ENCODE measurements at regions not wholly inside any gene's neighbourhood (a gene's known extent, or its start where the extent isn't known, plus 50 kb on each side); places are given as distances from the start of the nearest gene placed in this dataset.
"Not testable (repeated sequence)": the region's sequence is repeated elsewhere in the genome, so short reads cannot be mapped to it uniquely, and the experiment has no call there.

DNA sequence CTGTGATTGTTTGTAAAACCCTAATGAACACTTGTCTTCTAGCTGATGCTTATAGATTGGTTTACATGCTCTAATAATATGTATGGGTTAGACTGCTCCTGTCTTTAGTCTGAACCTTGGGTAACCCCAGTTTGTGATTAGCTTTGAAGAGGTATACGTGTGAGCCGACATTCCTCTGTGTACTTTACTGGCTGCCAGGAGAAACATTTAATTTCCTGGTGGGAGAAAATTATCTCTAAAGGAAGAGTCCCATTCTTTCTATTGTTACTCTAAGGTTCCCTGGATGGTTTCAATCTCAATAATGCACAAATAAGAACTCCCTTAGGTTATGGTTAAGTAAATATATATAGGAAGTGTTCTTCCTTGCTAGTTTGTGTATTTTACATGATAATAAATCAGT, 143.6 kb upstream of the ZSWIM2 start:
- DNase-seq (ENCODE audit: low read depth): no peak

DNA sequence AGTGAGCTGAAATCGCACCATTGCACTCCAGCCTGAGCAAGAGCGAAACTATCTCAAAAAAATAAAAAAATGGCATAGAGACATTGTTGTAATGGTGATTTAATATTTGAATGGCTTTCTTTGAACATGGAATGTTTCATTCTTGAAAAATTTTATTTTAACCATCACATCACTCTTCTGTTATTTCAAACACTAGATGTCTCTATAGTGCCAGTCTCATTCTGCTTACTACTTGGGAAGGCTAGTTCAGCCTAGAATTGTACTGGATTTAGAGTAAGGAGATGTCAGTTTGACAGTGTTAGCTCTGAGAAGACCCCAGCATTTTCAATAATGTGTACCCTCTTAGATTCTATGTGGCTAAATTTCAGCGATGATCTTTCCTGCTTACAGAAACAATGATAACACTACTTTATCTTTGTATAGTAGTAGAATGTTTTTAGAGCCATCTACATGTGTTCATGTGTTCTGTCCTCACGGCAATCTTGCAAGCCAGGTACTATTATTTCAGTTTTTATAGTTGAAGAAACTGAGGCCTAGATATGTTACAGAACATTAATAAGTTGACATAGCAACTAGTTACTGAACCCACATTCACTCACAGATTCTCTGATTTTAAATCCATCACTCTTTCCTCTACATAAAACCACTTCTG, 142.9 kb upstream of the ZSWIM2 start:
- DNase-seq (ENCODE audit: low read depth): no peak

DNA sequence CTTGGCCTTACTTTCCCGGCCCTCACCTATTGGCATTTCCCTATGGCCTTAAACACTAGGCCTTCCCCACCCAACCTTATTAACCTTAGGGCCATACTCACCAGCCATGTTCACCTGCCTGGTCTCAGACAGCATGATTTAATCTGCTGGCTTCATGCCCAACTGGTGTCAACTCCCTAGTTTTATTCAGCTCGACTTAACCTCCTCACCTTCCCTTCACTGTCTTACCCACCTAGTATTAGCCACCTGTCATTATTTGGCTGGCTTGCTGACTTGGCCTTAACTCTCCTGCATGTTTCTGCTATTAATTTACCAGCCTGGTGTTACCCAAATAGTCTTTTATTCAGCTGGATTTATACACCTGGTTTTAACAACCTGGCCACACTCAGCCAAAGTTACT, 136.0 kb upstream of the ZSWIM2 start:
- DNase-seq (ENCODE audit: low read depth): no peak

DNA sequence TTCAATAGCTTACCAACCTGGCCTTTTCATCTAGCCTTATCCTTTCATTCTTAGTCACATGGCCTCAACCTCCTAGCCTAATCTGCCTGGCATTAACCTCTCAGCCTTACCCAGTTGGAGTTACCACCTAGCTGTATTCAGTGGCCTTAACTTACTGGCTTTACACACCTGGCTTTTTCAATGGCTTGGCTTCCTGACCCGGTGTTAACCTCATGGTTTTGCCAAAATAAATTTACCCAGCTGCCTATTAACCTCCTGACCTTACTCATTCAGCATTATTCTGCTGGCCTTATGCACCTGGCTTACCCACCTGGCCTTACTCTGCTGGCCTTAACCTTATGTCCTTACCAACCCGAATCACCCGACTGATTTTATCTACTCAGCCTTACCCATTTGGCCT, 135.5 kb upstream of the ZSWIM2 start:
- no peak for DNase-seq (ENCODE audit: low read depth)

DNA sequence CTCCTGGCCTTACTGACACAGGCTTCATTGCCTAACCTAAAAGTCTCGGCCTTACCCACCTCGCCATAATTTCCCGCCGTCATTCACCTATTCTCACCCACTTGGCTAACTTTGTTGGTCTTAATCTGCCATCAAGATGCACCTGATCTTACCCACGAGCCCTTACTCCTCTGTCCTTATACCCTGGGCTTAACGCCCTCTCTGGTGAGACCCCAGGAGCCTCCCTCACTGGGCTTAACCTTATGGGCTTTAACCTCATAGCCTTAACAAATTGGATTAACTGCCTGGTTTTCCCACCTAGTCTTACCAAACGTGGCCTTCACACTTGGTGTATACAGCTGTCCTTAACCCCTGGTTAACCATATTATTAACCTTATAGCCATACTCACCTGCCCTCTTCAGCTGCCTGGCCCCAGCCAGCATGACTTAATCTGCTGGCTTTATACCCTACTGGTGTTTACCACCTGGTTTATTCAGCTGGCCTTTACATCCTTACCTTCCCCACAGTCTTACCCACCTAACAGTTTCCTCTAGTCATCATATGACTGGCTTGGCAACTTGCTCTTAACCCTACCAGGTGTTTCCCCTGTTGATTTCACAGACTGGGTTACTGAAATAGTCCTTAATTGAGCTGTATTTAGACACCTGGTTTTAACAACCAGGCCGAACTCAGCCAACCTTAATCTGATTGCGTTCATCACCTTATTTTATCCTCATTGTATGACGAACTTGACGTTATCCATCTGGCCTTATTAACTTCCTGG, 132.0 kb upstream of the ZSWIM2 start:
- DNase-seq (ENCODE audit: low read depth): no peak

DNA sequence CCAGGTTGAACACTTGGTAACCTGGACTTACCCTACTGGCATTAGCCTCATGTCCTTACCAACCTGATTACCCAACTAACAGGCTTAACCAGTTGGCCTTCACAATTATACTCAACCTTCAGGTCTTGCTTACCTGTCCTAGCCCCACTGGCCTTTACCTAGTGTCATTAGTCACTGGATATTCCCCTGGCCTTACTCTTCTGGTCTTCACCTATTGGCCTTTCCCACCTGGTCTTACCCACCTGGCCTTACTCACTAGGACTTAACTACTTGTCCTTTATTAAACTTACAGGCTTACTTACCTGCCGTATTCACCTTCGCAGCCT, 131.1 kb upstream of the ZSWIM2 start:
- DNase-seq (ENCODE audit: low read depth): no peak

DNA sequence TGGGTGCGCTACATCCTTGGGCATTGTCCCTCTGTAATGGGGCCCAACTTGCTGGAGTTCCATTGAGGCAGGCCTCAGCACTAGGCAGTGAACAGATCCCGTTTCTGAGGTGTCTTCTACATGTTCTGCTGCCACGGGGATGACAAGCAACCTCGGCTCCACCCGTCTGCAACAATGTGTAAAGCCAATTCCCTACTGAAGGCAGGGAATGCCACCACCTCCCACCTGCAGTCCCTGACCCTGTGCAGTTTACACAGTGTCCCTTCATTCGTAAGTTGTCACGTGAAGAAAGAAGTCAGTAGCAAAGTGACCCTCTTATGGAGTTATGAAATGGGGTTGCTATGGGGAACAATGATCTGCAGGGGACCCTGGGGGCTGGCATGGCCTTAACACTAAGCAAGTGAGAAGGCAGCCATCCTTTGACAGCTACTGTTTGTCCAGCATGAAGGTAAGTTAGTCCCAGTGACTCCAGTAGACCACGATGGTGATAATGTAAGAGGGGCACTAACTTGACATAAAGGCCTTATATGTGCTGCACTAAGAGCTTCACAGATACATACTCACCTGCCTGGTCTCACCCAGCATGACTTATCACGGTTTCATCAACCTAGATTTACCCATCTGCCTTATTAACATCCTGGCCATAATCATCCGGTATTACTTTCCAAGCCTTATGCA, 130.6 kb upstream of the ZSWIM2 start:
- DNase-seq (ENCODE audit: low read depth): no peak

DNA sequence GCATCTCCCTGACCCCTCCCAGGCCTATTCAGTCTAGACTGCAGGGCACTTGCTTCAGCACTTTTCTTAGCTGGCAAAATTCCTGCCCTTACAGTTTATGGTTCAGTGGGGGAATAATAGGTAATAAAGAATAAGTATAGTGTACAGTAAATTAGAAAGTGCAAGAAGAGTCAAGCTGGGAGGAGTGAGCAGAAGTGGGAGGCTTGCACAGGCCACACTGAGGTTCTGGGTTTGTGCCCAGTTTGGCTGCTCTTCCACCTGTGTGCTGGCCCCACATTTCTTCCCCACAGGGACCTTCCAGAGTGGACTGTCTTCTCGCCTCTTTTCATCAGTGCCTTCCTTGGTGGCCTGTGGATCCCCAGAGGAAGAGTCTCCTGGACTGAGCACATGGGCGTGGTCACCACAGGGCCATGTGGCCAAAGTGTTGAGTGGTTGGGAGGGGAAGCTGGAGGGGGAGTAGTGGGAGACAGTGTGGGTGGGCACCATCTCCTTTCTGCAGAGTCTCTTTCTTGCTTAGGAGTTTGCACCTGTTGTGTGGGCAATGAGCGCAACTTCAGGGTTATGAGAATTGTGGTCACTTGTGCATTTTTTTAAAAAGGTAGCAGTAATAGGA, 128.6 kb upstream of the ZSWIM2 start:
- no peak for DNase-seq (ENCODE audit: low read depth)

DNA sequence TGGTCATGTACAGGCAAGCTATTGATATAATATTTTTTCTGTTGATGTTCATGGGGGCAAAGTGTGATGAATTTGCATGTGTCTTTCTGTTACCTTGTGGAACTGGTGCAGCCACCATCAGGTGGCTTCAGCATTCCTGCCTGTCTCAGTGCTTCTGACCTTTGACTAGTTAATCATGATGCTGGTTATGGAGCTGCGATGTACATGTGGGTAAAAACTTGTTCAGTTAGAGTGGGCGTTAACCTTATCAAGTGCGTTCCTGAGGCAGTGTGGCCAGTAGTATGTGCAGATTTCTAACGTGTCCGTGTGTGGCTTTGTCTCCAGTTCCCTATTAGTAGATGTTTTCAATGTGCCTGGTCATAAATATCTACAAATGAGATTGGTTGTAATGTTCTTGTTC, 127.4 kb upstream of the ZSWIM2 start:
- DNase-seq (ENCODE audit: low read depth): no peak

DNA sequence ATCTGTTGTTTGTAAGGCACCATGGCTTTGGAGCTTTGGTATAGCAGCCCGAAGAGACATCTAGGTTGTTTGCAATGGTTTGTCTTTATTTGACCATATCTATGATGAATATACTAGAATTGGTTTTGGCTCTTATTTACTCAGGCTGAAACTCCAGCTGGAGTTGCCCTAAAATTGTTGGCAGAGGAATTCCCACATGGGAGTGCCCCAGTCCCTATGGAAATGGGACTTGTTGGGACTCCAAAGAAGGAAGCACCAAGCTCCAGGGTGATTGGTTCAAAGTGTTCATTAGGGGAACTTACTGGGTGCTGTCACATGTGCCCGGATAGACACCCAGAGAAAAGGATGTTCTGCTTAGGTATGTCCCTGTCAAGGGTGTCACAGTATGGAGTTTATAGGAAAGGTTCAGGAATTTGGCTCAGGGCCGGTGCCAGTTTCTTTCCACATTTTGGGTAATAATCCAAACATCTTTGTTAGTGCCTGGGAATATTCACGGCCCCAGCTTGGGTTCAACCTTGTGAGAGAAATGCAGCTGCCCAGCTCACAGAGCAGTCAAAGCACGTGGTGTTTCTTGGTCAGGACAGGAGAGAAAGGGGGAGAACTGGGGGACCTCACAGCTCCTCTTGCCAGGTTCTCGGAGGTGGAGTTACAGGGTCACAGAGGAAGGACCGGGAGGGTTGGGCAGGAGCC, 123.5 kb upstream of the ZSWIM2 start:
- no peak for DNase-seq (ENCODE audit: low read depth)

DNA sequence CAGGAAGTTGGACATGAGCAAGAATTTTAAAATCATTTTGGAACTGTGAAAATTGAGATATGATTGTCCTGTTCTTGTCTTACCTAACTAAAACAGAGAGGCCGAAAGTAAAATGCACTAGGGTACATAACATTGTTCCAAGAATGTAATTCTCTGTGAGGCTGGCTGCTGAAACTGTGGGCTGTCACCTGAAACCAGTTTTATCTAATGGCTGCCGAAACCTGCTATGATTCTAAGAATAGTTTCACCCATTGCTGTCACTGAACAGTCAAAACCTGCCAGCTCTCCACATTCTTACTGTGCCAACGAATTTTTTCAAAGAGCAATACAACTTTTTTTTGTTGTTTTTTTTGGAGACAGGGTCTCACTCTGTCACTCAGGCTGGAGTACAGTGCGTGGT, 119.3 kb upstream of the ZSWIM2 start:
- DNase-seq (ENCODE audit: low read depth): no peak

DNA sequence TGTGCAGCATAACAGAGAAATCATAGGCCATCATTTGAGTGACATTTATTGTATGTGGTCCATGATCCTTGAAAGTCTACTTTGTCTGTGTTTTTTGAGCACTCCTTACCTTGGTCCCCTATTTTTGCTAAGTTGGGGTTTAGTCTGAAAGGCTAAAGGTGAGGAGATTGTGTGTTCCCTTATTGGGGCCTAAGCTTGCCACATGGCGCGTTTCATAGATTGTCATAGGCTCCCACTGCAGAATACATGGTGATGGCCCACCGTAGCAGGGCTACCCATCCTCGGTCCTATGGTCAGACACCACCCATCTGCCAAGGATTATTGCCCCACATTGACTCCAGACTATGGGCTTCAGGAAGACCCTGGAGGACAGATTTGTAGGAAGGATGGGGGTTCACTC, 117.0 kb upstream of the ZSWIM2 start:
- DNase-seq (ENCODE audit: low read depth): no peak

DNA sequence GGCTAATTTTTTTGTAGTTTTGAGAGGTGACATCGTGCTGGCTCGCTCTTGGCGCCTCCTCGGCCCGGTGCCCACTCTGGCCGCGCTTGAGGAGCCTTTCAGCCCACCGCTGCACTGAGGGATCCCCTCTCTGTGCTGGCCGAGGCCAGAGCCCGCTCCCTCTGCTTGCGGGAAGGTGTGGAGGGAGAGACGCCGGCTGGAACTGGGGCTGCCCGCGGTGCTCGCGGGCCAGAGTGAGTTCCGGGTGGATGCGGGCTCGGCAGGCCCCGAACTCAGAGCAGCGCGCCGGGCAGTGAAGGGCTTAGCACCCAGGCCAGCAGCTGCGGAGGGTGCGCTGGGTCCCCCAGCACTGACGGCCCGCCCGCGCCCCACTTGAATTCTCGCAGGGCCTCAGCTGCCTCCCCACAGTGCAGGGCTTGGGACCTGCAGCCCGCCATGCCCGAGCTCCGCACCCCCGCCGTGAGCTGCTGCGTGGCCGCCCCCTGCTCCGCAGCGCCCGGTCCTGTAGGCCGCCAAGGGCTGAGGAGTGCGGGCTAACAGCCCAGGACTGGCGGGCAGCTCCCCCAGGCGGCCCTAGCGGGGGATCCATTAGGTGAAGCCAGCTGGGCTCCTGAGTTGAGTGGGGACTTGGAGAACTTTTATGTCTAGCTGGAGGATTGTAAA, 113.2 kb upstream of the ZSWIM2 start:
- no peak for DNase-seq (ENCODE audit: low read depth)

DNA sequence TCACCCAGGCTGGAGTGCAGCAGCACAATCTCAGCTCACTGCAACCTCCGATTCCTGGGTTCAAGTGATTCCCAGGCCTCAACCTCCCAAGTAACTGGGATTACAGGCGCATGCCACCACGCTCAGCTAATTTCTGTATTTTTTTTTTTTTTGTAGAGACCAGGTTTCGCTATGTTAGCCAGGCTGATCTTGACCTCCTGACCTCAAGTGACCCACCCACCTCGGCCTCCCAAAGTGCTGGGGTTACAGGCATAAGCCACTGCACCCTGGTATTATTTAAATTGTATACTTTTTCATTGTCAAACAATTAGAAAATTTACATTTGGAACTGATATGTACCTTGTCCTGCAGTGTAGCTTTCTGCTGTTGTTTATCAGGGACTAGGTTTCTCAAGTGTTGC, 111.3 kb upstream of the ZSWIM2 start:
- DNase-seq (ENCODE audit: low read depth): not testable (repeated sequence)

DNA sequence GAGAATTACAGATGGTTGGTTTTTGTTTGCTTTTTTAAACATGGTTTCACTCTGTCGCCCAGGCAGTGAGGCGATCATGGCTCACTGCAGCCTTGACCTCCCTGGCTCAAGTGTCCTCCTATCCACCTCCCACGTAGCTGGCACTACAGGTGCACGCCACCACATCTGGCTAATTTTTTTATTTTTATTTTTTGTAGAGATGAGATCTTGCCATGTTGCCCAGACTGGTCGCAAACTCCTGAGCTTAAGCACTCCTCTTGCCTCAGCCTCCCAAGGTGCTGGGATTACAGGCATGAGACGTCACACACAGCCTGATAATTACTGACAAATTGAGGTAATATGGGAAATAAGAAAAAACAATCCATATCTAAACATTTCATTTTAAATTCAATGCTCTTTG, 110.5 kb upstream of the ZSWIM2 start:
- DNase-seq (ENCODE audit: low read depth): no peak

DNA sequence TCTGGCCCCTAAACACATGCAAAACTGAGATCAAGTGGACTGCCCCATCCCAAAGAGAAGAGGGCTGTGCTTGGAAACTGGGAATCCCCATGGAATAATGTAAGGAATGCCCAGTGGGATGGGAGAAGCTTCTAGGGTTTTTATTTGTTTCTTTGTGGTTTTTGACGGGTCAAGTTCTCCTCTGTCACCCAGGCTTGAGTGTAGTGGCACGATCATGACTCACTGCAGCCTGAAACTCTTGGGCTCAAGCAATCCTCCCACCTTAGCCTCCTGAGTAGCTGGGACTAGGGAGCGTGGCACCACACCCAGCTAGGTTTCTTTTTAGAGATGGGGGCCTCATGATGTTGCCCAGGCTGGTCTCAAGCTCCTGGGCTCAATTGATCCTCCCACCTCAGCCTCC, 101.7 kb upstream of the ZSWIM2 start:
- peak; percentile 87 for DNase-seq (ENCODE audit: low read depth)

DNA sequence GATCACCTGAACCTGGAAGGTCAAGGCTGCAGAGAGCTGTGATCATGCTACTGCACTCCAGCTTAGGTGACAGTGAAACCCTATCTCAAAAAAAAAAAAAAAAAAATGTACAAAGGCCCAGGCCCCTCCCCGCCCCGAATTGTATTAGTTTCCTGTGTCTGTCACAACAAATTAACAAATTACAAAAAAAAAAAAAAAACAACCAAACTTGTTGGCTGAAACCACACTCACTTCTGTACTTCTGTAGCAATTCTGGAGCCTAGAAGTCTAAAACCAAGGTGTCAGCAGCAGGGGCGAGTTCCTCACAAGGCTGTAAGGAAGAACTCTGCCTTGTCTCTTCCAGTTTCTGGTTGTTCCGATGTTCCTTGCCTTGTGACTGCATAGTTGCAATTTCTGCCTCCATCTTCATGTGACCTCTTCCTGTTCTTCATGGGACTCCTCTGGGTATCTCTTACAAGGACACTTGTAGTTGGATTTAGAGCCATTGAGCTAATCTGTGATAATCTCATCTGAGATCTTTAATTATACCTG, 100.8 kb upstream of the ZSWIM2 start:
- DNase-seq (ENCODE audit: low read depth): no peak

DNA sequence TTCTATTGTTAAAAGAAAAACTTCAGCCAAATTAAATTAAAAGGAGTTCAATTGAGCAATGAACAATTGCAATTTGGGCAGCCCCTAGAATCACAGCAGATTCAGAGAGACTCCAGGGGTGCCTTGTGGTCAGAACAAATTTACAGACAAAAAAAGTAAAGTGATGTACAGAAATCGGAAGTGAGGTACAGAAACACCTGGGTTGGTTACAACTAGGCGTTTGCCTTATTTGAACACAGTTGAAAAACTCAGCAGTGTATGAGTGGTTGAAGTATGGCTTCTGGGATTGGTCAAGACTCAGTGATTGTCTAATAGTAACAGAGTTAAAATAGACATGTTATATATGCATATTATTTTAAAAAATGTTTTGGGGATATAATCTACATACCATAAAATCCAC, 98.5 kb upstream of the ZSWIM2 start:
- DNase-seq (ENCODE audit: low read depth): no peak

DNA sequence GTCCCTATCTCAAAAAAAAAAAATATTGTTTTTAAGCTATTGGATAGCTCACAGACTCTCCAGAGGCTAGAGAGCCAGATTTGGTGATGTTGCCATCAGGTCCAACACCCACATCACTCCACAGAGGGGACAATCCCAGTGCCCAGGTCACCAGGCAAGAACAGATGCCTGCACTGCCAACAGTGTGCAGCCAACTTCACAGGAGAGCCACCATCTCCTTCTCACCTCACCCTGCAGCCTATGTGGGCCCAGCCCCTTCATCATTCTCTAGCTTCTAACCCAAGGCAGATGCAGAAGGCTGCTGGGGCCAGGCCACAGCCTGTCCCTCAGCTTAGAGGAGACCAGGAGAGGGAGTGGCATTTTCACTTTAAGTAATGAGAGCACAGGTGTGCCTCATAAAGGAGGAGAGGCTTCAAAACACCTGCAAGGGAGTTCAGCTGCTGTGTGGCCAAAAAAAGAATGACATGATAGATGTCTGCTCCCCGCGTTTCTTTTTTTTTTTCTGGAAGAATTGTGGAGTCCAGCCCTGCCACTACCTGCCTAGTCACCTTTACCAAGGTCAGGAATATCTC, 98.0 kb upstream of the ZSWIM2 start:
- DNase-seq (ENCODE audit: low read depth): no peak

DNA sequence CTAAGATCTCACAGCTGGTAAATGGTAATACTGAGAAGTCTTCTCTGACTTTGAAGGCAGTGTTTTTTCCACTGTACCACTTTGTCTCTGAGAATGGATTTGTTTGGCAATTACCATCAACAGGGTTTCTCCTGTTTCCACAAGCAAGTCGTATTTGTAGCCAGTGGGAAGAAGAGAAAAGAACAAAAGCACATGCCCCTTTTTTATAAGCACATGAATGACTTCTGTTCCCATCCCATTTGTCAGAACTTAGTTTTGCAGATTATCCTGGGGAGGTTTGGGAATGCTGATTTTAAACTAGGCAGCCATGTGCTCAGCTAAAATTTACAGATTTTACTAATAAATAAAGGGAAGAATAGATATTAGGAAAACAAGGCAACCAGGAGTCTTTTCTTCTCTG, 92.9 kb upstream of the ZSWIM2 start:
- no peak for DNase-seq (ENCODE audit: low read depth)

DNA sequence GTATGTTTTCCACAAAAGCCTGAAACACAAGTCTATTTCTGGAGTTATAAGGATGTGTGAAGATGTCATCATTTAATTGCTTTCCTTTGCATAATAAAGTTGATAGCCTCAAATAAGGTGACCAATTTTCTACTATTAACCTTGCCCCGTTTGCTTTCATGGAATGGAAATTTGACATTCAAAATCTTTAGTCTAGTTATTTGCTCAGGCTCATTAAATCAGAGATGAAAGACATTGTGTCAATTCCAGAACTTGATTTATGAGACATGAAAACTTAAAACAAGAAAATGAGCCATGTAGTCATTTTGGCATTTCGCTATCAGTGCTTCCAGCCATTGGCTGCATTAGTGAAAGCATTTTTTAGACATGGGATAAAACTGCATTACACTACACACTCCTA, 91.5 kb upstream of the ZSWIM2 start:
- DNase-seq (ENCODE audit: low read depth): no peak

Data from M059J (cell line).